ENCODE measurements at regions not wholly inside any gene's neighbourhood (a gene's known extent, or its start where the extent isn't known, plus 50 kb on each side); places are given as distances from the start of the nearest gene placed in this dataset.
"Not testable (repeated sequence)": the region's sequence is repeated elsewhere in the genome, so short reads cannot be mapped to it uniquely, and the experiment has no call there.

GRCh38 chr3:14272959-14273560, 94.4 kb downstream of the LSM3 start:
- DNase-seq (ENCODE audit: low read depth), result not testable (repeated sequence)

GRCh38 chr3:14273901-14274611, 95.4 kb downstream of the LSM3 start:
- no peak for DNase-seq (ENCODE audit: low read depth)

GRCh38 chr3:14274612-14274936, 96.0 kb downstream of the LSM3 start:
- no peak for DNase-seq (ENCODE audit: low read depth)

- DNase-seq (ENCODE audit: low read depth), result no peak
Observed at GRCh38 chr3:14274999-14275961, 96.7 kb downstream of the LSM3 start.

GRCh38 chr3:14275962-14276909, 97.6 kb downstream of the LSM3 start:
- DNase-seq (ENCODE audit: low read depth), result no peak

- DNase-seq (ENCODE audit: low read depth), result no peak
Observed at GRCh38 chr3:14277557-14277956, 98.9 kb downstream of the LSM3 start.

GRCh38 chr3:14278265-14278798, 99.7 kb downstream of the LSM3 start:
- no peak for DNase-seq (ENCODE audit: low read depth)

GRCh38 chr3:14278799-14279625, 100.4 kb downstream of the LSM3 start:
- no peak for DNase-seq (ENCODE audit: low read depth)

- no peak for DNase-seq (ENCODE audit: low read depth)
Observed at GRCh38 chr3:14279626-14280061, 101.0 kb downstream of the LSM3 start.

GRCh38 chr3:14280326-14280725, 101.7 kb downstream of the LSM3 start:
- no peak for DNase-seq (ENCODE audit: low read depth)

- no peak for DNase-seq (ENCODE audit: low read depth)
Observed at GRCh38 chr3:14281053-14281452, 102.4 kb downstream of the LSM3 start.

- DNase-seq (ENCODE audit: low read depth), result no peak
Observed at GRCh38 chr3:14282001-14282705, 103.5 kb downstream of the LSM3 start.

- DNase-seq (ENCODE audit: low read depth), result no peak
Observed at GRCh38 chr3:14282706-14283075, 104.1 kb downstream of the LSM3 start.

GRCh38 chr3:14283092-14283812, 104.6 kb downstream of the LSM3 start:
- no peak for DNase-seq (ENCODE audit: low read depth)

- DNase-seq (ENCODE audit: low read depth), result no peak
Observed at GRCh38 chr3:14283813-14284438, 105.3 kb downstream of the LSM3 start.

- no peak for DNase-seq (ENCODE audit: low read depth)
Observed at GRCh38 chr3:14284694-14285547, 106.3 kb downstream of the LSM3 start.

- no peak for DNase-seq (ENCODE audit: low read depth)
Observed at GRCh38 chr3:14285548-14285925, 106.9 kb downstream of the LSM3 start.

Measured in forelimb muscle (tissue), 1 donor.